IPS-18a (cell line): ENCODE measurements at regions not wholly inside any gene's neighbourhood (a gene's known extent, or its start where the extent isn't known, plus 50 kb on each side); places are given as distances from the start of the nearest gene placed in this dataset.

Experiments used
- H3K27ac ChIP-seq: one replicate; pipeline ENCODE4 v1.5.1; 2013; ENCODE audit warnings: low read length
- H3K27me3 ChIP-seq: one replicate; pipeline ENCODE4 v1.6.1; 2013; ENCODE audit warnings: mild to moderate bottlenecking, low read length; ENCODE audit not compliant: control insufficient read depth, insufficient read depth
- H3K36me3 ChIP-seq: one replicate; pipeline ENCODE4 v1.6.1; 2013; ENCODE audit warnings: low read depth, low read length; ENCODE audit not compliant: control insufficient read depth
- H3K4me1 ChIP-seq: one replicate; pipeline ENCODE4 v1.6.1; 2013; ENCODE audit warnings: low read depth, low read length; ENCODE audit not compliant: control insufficient read depth
- H3K4me3 ChIP-seq: one replicate; pipeline ENCODE4 v1.5.1; 2013; ENCODE audit warnings: low read length
- H3K9ac ChIP-seq: one replicate; pipeline ENCODE4 v1.6.1; 2013; ENCODE audit warnings: mild to moderate bottlenecking, low read length, moderate library complexity
- H3K9me3 ChIP-seq: one replicate; pipeline ENCODE4 v1.6.1; 2013; ENCODE audit warnings: low read depth, low read length; ENCODE audit not compliant: control insufficient read depth

DNA sequence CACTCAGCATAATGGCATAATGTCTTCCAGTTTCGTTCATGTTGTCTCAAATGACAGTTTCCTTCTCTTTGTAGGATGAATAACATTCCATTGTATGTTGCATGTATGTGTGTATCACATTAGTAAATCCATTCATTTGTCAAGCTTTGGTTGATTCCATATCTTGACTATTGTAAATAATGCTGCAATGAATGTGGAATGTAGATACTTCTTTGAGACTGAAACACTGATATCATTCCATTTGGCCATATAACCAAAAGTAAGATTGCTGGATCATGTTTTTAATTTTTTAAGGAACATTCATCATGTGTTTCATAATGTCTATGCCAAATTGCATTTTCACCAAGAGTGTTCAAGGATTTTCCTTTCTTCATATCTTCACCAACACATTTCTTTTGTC lies 1711.4 kb upstream of the PIK3C3 start:
- Histone ChIP-seq H3K36me3 (no peaks in the 10 kb centered on the region), H3K27ac (no peak overlapping the region), H3K4me3 (no peak overlapping the region), H3K9me3 (no peaks in the 10 kb centered on the region), H3K4me1 (no peaks in the 10 kb centered on the region), H3K9ac (no peak overlapping the region), H3K27me3 (no peaks in the 10 kb centered on the region)

- H3K27me3 ChIP-seq = peaks cover 25% of the 10 kb centered on the region
- H3K27ac ChIP-seq = no peak overlapping the region
- H3K4me3 ChIP-seq = no peak overlapping the region
- H3K4me1 ChIP-seq = peaks cover 22% of the 10 kb centered on the region
- no peaks in the 10 kb centered on the region for H3K36me3 ChIP-seq
- H3K9ac ChIP-seq = no peak overlapping the region
- H3K9me3 ChIP-seq = no peaks in the 10 kb centered on the region
Measured at GRCh38 chr18:40235836-40236235, 1719.2 kb upstream of the PIK3C3 start.

DNA sequence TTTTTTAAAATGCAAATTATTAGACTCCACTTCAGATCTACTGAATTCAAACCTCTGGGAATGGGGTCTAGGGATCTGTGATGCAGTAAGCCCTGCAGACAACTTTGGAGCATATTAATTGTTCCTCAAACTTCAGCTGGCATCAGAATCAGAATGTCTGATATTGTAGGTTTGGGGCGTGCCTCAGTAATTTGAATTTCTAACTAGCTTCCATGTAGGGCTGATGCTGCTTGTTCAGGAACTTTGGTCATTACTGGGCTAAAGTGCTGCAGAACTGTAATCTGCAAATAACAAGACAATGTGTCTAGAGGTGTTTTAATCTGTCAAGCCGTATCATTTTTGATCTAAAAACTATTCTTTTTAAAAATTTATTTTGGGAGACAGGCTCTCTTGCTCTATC lies 1719.7 kb upstream of the PIK3C3 start:
- Histone ChIP-seq H3K27ac (no peak overlapping the region), H3K4me1 (peaks cover 22% of the 10 kb centered on the region)

DNA sequence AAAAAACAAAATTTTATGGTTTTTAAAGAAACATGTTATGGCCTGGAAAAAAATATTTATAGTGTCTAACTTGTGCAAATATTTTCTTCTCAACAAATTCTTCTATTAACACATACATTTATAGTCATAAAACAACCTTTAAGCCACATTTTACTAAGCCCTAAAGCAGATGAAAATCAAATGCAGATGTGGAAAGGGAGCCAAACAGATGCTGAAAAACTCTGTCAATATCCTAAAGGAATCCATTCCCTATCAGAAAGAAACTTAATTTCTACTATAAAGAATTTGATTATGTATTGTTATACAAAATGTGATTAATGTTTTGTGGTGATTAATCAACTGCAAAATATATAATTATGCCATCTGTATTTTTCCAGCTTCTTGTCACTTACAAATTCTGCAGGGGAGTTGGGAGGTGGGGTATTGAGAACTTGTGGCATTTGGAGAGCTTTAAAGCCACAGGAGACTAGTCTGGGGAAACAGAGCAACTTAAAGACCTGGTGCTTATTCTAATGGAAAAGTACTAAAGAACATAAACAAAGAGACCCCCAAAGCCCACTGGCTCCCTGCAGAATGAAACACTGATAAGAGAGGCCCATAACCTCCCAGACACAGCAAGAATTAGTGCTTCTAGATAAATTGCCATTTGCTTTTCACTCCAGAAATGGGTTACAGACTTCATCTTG lies 1721.0 kb upstream of the PIK3C3 start:
- no peaks in the 10 kb centered on the region for H3K36me3 ChIP-seq
- H3K27ac ChIP-seq = no peak overlapping the region
- no peaks in the 10 kb centered on the region for H3K9me3 ChIP-seq
- no peak overlapping the region for H3K9ac ChIP-seq
- no peak overlapping the region for H3K4me3 ChIP-seq
- peaks cover 22% of the 10 kb centered on the region for H3K4me1 ChIP-seq
- H3K27me3 ChIP-seq = peaks cover 25% of the 10 kb centered on the region

More for the DNA sequence above, 1719.7 kb upstream of the PIK3C3 start:
- peaks cover 25% of the 10 kb centered on the region for H3K27me3 ChIP-seq
- H3K4me3 ChIP-seq = no peak overlapping the region
- no peaks in the 10 kb centered on the region for H3K36me3 ChIP-seq
- no peaks in the 10 kb centered on the region for H3K9me3 ChIP-seq
- H3K9ac ChIP-seq = no peak overlapping the region

DNA sequence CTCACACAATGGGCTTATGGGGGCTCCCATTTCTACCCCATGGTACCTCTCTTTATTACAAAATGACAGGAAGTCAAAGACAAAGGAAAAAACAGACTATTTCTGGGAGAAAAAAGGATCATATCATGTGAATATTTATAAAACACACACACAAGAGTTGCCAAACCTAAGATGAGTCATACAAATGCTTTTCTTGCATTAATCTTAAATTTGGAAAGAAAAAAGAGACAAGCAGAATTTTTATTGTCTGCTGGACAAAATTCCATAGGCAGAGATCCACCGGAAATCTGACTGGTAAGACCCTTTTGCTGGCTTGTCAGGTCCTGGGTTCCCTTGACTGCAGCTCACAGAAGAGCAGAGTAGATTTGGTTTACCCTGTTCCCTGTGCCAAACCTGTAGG lies 1732.3 kb upstream of the PIK3C3 start:
- Histone ChIP-seq H3K4me1 (no peaks in the 10 kb centered on the region), H3K9ac (no peak overlapping the region), H3K36me3 (no peaks in the 10 kb centered on the region), H3K27me3 (no peaks in the 10 kb centered on the region), H3K27ac (no peak overlapping the region), H3K4me3 (no peak overlapping the region), H3K9me3 (no peaks in the 10 kb centered on the region)

- no peak overlapping the region for H3K27ac ChIP-seq
- no peak overlapping the region for H3K4me3 ChIP-seq
- peaks cover 15% of the 10 kb centered on the region for H3K4me1 ChIP-seq
- H3K36me3 ChIP-seq = no peaks in the 10 kb centered on the region
- H3K9ac ChIP-seq = no peak overlapping the region
- no peaks in the 10 kb centered on the region for H3K27me3 ChIP-seq
- no peaks in the 10 kb centered on the region for H3K9me3 ChIP-seq
Measured at GRCh38 chr18:40216856-40217255, 1738.2 kb upstream of the PIK3C3 start.

DNA sequence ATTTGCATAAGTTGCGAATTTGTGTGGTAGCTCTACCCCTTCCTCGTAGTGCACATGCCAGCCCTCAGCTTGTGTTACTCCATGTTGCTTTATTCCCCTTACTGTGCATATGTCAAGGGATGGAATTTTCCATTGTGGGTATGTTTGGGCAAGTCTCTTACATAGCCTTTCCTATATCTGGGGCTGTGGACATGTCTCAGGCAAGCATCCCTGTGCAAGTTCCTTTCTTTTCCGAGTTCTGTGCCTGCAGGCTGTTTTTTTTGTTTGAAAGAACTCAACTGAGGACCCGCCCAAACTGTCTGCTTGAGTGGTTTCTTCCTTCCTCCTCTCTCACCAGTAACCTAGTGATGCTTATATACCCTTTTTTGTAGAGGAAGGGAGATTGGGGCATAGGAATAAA lies 1739.1 kb upstream of the PIK3C3 start:
- no peaks in the 10 kb centered on the region for H3K9me3 ChIP-seq
- no peaks in the 10 kb centered on the region for H3K36me3 ChIP-seq
- H3K4me1 ChIP-seq = peaks cover 16% of the 10 kb centered on the region
- H3K27ac ChIP-seq = no peak overlapping the region
- no peak overlapping the region for H3K9ac ChIP-seq
- no peaks in the 10 kb centered on the region for H3K27me3 ChIP-seq
- no peak overlapping the region for H3K4me3 ChIP-seq

GRCh38 chr18:40210696-40211095 lies 1744.3 kb upstream of the PIK3C3 start:
- H3K27ac ChIP-seq = no peak overlapping the region
- no peaks in the 10 kb centered on the region for H3K36me3 ChIP-seq
- H3K9me3 ChIP-seq = no peaks in the 10 kb centered on the region
- H3K4me1 ChIP-seq = peaks cover 23% of the 10 kb centered on the region
- no peak overlapping the region for H3K4me3 ChIP-seq
- H3K27me3 ChIP-seq = no peaks in the 10 kb centered on the region
- no peak overlapping the region for H3K9ac ChIP-seq

DNA sequence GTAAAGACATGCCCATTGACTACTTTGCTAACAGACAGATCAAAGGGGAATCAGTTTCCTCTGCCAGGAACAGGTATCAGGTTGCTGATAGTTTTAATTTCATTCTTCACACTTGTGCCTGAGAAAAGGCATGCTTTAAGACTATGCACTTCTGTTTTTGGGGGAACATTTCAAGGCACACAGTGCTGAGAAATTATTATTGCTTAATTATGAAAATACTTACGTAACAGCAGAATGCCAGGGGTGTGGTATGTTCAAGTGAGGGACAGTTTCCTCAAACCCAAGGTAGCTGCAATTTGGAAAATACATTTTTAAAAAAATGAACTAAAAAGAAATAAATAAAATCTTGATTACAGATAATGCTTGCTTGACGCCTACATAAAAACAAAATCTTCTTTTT lies 1746.1 kb upstream of the PIK3C3 start:
- Histone ChIP-seq H3K4me1 (peaks cover 23% of the 10 kb centered on the region), H3K4me3 (no peak overlapping the region), H3K36me3 (no peaks in the 10 kb centered on the region), H3K9ac (no peak overlapping the region), H3K27me3 (no peaks in the 10 kb centered on the region), H3K9me3 (no peaks in the 10 kb centered on the region), H3K27ac (no peak overlapping the region)

DNA sequence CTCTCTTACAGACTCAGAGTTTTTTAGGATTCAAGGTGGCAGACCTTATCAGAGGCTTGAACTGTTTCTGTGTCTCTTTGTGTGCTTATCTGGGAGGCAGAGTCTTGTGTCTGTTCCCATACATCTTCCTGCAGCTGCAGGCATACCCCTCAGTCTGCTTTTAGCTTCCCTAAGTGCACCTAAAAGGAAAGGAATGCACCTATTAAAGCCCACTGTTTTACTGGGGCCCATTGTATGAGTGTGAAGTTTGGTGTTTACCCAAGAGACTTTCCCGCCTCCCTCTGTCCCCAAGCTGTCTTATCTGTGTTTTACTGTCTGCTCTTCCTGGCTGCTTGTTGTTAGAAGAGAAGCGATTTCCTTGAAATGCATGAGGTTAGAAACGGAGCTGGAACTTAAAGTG lies 1757.3 kb upstream of the PIK3C3 start:
- peaks cover 7% of the 10 kb centered on the region for H3K4me1 ChIP-seq
- H3K9ac ChIP-seq = no peak overlapping the region
- no peaks in the 10 kb centered on the region for H3K9me3 ChIP-seq
- no peak overlapping the region for H3K4me3 ChIP-seq
- H3K36me3 ChIP-seq = no peaks in the 10 kb centered on the region
- no peaks in the 10 kb centered on the region for H3K27me3 ChIP-seq
- no peak overlapping the region for H3K27ac ChIP-seq

GRCh38 chr18:40186677-40187076 lies 1768.4 kb upstream of the PIK3C3 start:
- H3K27me3 ChIP-seq = no peaks in the 10 kb centered on the region
- no peaks in the 10 kb centered on the region for H3K4me1 ChIP-seq
- no peak overlapping the region for H3K4me3 ChIP-seq
- no peaks in the 10 kb centered on the region for H3K36me3 ChIP-seq
- H3K27ac ChIP-seq = no peak overlapping the region
- H3K9me3 ChIP-seq = no peaks in the 10 kb centered on the region
- H3K9ac ChIP-seq = no peak overlapping the region

- no peak overlapping the region for H3K4me3 ChIP-seq
- H3K27ac ChIP-seq = no peak overlapping the region
- peaks cover 12% of the 10 kb centered on the region for H3K4me1 ChIP-seq
- H3K9me3 ChIP-seq = no peaks in the 10 kb centered on the region
- no peaks in the 10 kb centered on the region for H3K36me3 ChIP-seq
- no peak overlapping the region for H3K9ac ChIP-seq
- H3K27me3 ChIP-seq = no peaks in the 10 kb centered on the region
Measured at GRCh38 chr18:40179729-40180461, 1775.1 kb upstream of the PIK3C3 start.
